H1 (cell line): ENCODE measurements at regions not wholly inside any gene's neighbourhood (a gene's known extent, or its start where the extent isn't known, plus 50 kb on each side); places are given as distances from the start of the nearest gene placed in this dataset.

ENCODE experiments used
- ASH2L ChIP-seq: fragments of 200-600, 300-600 bp; sonication (generic); IDR thresholded peaks from one replicate; pipeline ENCODE4 v1.7.1; 2017; ENCODE audit warnings: low read length
- ATF3 ChIP-seq: IDR thresholded peaks from 2 replicates; pipeline ENCODE4 v1.6.1; 2011; ENCODE audit warnings: low read depth, mild to moderate bottlenecking, low read length; ENCODE audit not compliant: insufficient read depth
- CTCF ChIP-seq, 3 experiments: IDR thresholded peaks; 1 replicate in 2 of 3; 2 replicates in 1 of 3; pipeline versions ENCODE4 v1.5.1 to v1.6.1; 2011; ENCODE audit warnings: low read length in 3 of 3, mild to moderate bottlenecking in 3 of 3, inconsistent platforms in 2 of 3, low read depth in 1 of 3, moderate library complexity in 1 of 3; ENCODE audit not compliant: insufficient read depth in 1 of 3; ENCODE audit errors: control extremely low read depth in 1 of 3
- EZH2 ChIP-seq: fragments of 200-600 bp; sonication (generic); IDR thresholded peaks from 2 replicates; pipeline ENCODE4 v1.7.1; 2012; ENCODE audit warnings: low read depth, mild to moderate bottlenecking, moderate library complexity, low read length, inconsistent platforms; ENCODE audit not compliant: severe bottlenecking
- JUN ChIP-seq: IDR thresholded peaks from 2 replicates; pipeline ENCODE4 v1.6.1; 2011; ENCODE audit warnings: low read depth, mild to moderate bottlenecking, improper control_type of control experiment, low read length
- MAFK ChIP-seq: IDR thresholded peaks from 2 replicates; pipeline ENCODE4 v1.6.1; 2012; ENCODE audit warnings: low read depth, mild to moderate bottlenecking, improper control_type of control experiment, low read length
- MAX ChIP-seq: IDR thresholded peaks from 2 replicates; pipeline ENCODE4 v1.6.1; 2012; ENCODE audit warnings: inconsistent platforms
- NANOG ChIP-seq: IDR thresholded peaks from 2 replicates; pipeline ENCODE4 v1.6.1; 2011; ENCODE audit warnings: low read length, low read depth, mild to moderate bottlenecking, inconsistent platforms; ENCODE audit not compliant: insufficient read depth, poor library complexity, severe bottlenecking
- POLR2A ChIP-seq, 2 experiments: IDR thresholded peaks; 1 replicate in 1 of 2; 2 replicates in 1 of 2; pipeline ENCODE4 v1.6.1; 2011; ENCODE audit warnings: low read depth in 2 of 2, low read length in 2 of 2, mild to moderate bottlenecking in 2 of 2; ENCODE audit errors: control extremely low read depth in 1 of 2
- POLR2AphosphoS5 ChIP-seq: IDR thresholded peaks from 2 replicates; pipeline ENCODE4 v1.6.1; 2011; ENCODE audit warnings: low read depth, low read length
- TAF1 ChIP-seq: IDR thresholded peaks from 2 replicates; pipeline ENCODE4 v1.6.1; 2011; ENCODE audit warnings: mild to moderate bottlenecking, low read depth, low read length

- TF ChIP-seq MAFK (no peak), EZH2 (no peak), ASH2L (no peak), POLR2A (IDR thresholded peaks at IDR 0.05; ENCODE audit: control extremely low read depth in 1 of 2, low read depth in 2 of 2, low read length in 2 of 2) (no peak), MAX (no peak), ATF3 (no peak), CTCF (IDR thresholded peaks at IDR 0.05; ENCODE audit: control extremely low read depth in 1 of 3, insufficient read depth in 1 of 3, low read depth in 1 of 3, low read length in 3 of 3) (no peak), TAF1 (no peak), POLR2AphosphoS5 (no peak), JUN (no peak), NANOG (no peak)
Observed at GRCh38 chr6:14194976-14195375, 77.4 kb downstream of the CD83 start.
